GM12892 (cell line): ENCODE measurements at regions not wholly inside any gene's neighbourhood (a gene's known extent, or its start where the extent isn't known, plus 50 kb on each side); places are given as distances from the start of the nearest gene placed in this dataset.

Experiments
- POLR2A ChIP-seq: IDR thresholded peaks from 2 replicates; pipeline ENCODE4 v1.6.1; 2011; ENCODE audit warnings: low read depth, low read length, control low read depth
- POLR2AphosphoS5 ChIP-seq: IDR thresholded peaks from 2 replicates; pipeline ENCODE4 v1.6.1; 2011; ENCODE audit warnings: low read depth, low read length, control low read depth
- TAF1 ChIP-seq: IDR thresholded peaks from 2 replicates; pipeline ENCODE4 v1.6.1; 2011; ENCODE audit warnings: low read depth, mild to moderate bottlenecking, control low read depth, low read length, borderline replicate concordance

- TF ChIP-seq POLR2AphosphoS5 (no peak), POLR2A (no peak), TAF1 (no peak)
These were observed 142.8 kb upstream of the MYLIP start for GRCh38 chr6:15986027-15986629.
